BLaER1 treated with 17β-estradiol and CSF1 and Interleukin-3, amounts not matched to agents 10 nM and 100 nM (cell line): ENCODE measurements at regions not wholly inside any gene's neighbourhood (a gene's known extent, or its start where the extent isn't known, plus 50 kb on each side); places are given as distances from the start of the nearest gene placed in this dataset.
A peak's percentile ranks its signal among the peaks of the same experiment; 100 is the strongest.

Experiments
- H3K27ac ChIP-seq, 11 experiments: shearing (Covaris generic); formaldehyde crosslinking; 2 replicates each; pipeline ENCODE4 v1.8.1; 2022
- H3K27me3 ChIP-seq, 11 experiments: shearing (Covaris generic); formaldehyde crosslinking; 2 replicates each; pipeline ENCODE4 v1.8.1; 2022
- H3K36me3 ChIP-seq, 11 experiments: shearing (Covaris generic); formaldehyde crosslinking; 2 replicates each; pipeline ENCODE4 v1.8.1; 2022
- H3K4me1 ChIP-seq, 10 experiments: shearing (Covaris generic); formaldehyde crosslinking; 2 replicates each; pipeline ENCODE4 v1.8.1; 2022
- H3K4me2 ChIP-seq, 11 experiments: shearing (Covaris generic); formaldehyde crosslinking; 2 replicates each; pipeline ENCODE4 v1.8.1; 2022
- H3K4me3 ChIP-seq, 10 experiments: shearing (Covaris generic); formaldehyde crosslinking; 2 replicates each; pipeline ENCODE4 v1.8.1; 2022
- H3K9ac ChIP-seq, 11 experiments: shearing (Covaris generic); formaldehyde crosslinking; 2 replicates each; pipeline ENCODE4 v1.8.1; 2022
- H3K9me3 ChIP-seq, 11 experiments: shearing (Covaris generic); formaldehyde crosslinking; replicated peaks in 1 of 11; 2 replicates each; pipeline ENCODE4 v1.8.1; 2022
- H4K20me1 ChIP-seq, 11 experiments: shearing (Covaris generic); formaldehyde crosslinking; 2 replicates each; pipeline ENCODE4 v1.8.1; 2022
- Cebpa-rat ChIP-seq, 11 experiments: shearing (Covaris generic); IDR thresholded peaks; 2 replicates each; pipeline ENCODE4 v1.8.1; 2022

GRCh38 chr15:66928784-66929183, 136.6 kb upstream of the SMAD3 start:
- Histone ChIP-seq H4K20me1 (no peaks in the 10 kb centered on the region), H3K9ac (no peak overlapping the region), H3K4me3 (no peak overlapping the region), H3K4me2 (no peak overlapping the region), H3K27ac (no peak overlapping the region), H3K4me1 (peaks cover 9 to 14% (median 11%) of the 10 kb centered on the region in 10 experiments; a peak in 19 of 20 replicates), H3K9me3 (peaks cover 14 to 32% (median 22%) of the 10 kb centered on the region in 11 experiments), H3K36me3 (no peaks in the 10 kb centered on the region), H3K27me3 (no peaks in the 10 kb centered on the region)
- TF ChIP-seq Cebpa-rat (IDR thresholded peaks at IDR 0.05): no peak

DNA sequence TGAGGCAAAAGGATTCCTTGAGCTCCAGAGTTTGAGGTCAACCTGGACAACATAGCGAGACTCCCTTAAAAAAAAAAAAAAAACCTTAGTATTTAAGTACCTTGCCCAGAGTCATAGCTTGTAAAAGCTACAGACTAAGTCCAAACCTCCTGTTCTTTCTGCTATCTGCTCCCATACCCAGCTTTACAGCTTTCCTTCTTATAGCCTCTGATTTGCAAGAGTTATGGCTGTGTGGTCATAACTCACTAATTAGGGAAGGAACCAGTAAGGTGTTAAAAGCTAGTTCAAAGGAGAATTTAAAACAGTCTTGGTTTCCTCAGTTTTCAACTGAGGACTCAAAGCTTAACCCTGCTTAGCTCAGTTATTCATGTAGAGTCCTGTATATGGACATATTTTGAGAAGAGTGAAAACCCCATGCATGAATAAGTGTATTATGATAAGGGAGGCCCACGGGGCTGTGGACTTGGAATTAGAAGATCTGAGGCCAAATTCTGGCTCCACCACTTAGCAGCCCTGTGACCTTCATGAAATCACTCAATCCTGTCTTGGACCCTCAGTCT, 135.5 kb upstream of the SMAD3 start:
- Histone ChIP-seq H3K27ac (no peak overlapping the region), H4K20me1 (no peaks in the 10 kb centered on the region), H3K9ac (no peak overlapping the region), H3K36me3 (no peaks in the 10 kb centered on the region), H3K4me3 (no peak overlapping the region), H3K27me3 (no peaks in the 10 kb centered on the region), H3K9me3 (peaks cover 17 to 32% (median 24%) of the 10 kb centered on the region in 11 experiments), H3K4me2 (0 out of 22 replicates have a peak overlapping the region, but pooled peaks of 1 of the 11 experiments have one; percentile 1), H3K4me1 (peaks cover 9 to 18% (median 11%) of the 10 kb centered on the region in 10 experiments; a peak in 19 of 20 replicates)
- TF ChIP-seq Cebpa-rat (IDR thresholded peaks at IDR 0.05): no peak

GRCh38 chr15:66931768-66932633, 133.4 kb upstream of the SMAD3 start:
- no peaks in the 10 kb centered on the region for H3K27me3 ChIP-seq
- H3K4me2 ChIP-seq: peak overlapping the region; percentile 27 to 64 (median 43); a peak in 21 of 22 replicates
- H3K27ac ChIP-seq: no peak overlapping the region
- H3K9ac ChIP-seq: no peak overlapping the region
- no peaks in the 10 kb centered on the region for H3K36me3 ChIP-seq
- no peak overlapping the region for H3K4me3 ChIP-seq
- H3K4me1 ChIP-seq: peaks cover 24 to 38% (median 28%) of the 10 kb centered on the region in 10 experiments
- no peak for TF ChIP-seq Cebpa-rat (IDR thresholded peaks at IDR 0.05)
- H4K20me1 ChIP-seq: no peaks in the 10 kb centered on the region
- H3K9me3 ChIP-seq: peaks cover 17 to 27% (median 22%) of the 10 kb centered on the region in 11 experiments

DNA sequence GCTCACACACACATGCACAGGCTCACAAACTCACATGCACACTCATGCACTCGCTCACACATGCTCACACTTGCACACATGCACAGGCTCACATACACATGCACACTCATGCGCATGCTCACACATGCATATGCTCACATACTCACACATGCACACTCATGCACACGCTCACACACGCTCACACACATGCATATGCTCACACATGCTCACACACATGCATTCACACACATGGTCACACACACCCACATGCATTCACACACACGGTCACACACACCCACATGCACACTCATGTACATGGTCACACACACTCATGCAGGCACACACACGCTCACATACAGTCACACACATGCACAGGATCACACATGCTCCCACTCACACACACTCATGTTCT, 132.8 kb upstream of the SMAD3 start:
- Histone ChIP-seq H3K9ac (no peak overlapping the region), H3K36me3 (no peaks in the 10 kb centered on the region), H3K27me3 (no peaks in the 10 kb centered on the region), H3K27ac (no peak overlapping the region), H3K4me2 (peak overlapping the region in 10 of 11 experiments; percentile 28 to 64 (median 44); a peak in 16 of 22 replicates), H3K4me1 (peaks cover 24 to 38% (median 28%) of the 10 kb centered on the region in 10 experiments), H3K4me3 (no peak overlapping the region), H3K9me3 (peaks cover 17 to 33% (median 27%) of the 10 kb centered on the region in 11 experiments), H4K20me1 (no peaks in the 10 kb centered on the region)
- TF ChIP-seq Cebpa-rat (IDR thresholded peaks at IDR 0.05): no peak

GRCh38 chr15:66933932-66934867, 131.2 kb upstream of the SMAD3 start:
- Histone ChIP-seq H3K27me3 (no peaks in the 10 kb centered on the region), H3K9me3 (peaks cover 25 to 42% (median 35%) of the 10 kb centered on the region in 11 experiments), H3K27ac (no peak overlapping the region), H3K36me3 (no peaks in the 10 kb centered on the region), H4K20me1 (no peaks in the 10 kb centered on the region; a peak in 1 of 22 replicates), H3K4me2 (0 out of 22 replicates have a peak overlapping the region, but pooled peaks of 2 of the 11 experiments have one; percentile 6 to 22), H3K4me1 (peaks cover 24 to 40% (median 30%) of the 10 kb centered on the region in 10 experiments), H3K4me3 (no peak overlapping the region), H3K9ac (no peak overlapping the region)
- no peak for TF ChIP-seq Cebpa-rat (IDR thresholded peaks at IDR 0.05)

GRCh38 chr15:66934868-66935520, 130.4 kb upstream of the SMAD3 start:
- H3K27ac ChIP-seq: no peak overlapping the region
- no peak for TF ChIP-seq Cebpa-rat (IDR thresholded peaks at IDR 0.05)
- H3K4me1 ChIP-seq: peaks cover 24 to 48% (median 38%) of the 10 kb centered on the region in 10 experiments
- no peak overlapping the region for H3K9ac ChIP-seq
- H4K20me1 ChIP-seq: no peaks in the 10 kb centered on the region; a peak in 1 of 22 replicates
- no peak overlapping the region for H3K4me3 ChIP-seq
- no peaks in the 10 kb centered on the region for H3K27me3 ChIP-seq
- H3K4me2 ChIP-seq: peak overlapping the region in 6 of 11 experiments; percentile 6 to 92 (median 84); a peak in 9 of 22 replicates
- H3K36me3 ChIP-seq: no peaks in the 10 kb centered on the region
- H3K9me3 ChIP-seq: peaks cover 25 to 42% (median 35%) of the 10 kb centered on the region in 11 experiments

DNA sequence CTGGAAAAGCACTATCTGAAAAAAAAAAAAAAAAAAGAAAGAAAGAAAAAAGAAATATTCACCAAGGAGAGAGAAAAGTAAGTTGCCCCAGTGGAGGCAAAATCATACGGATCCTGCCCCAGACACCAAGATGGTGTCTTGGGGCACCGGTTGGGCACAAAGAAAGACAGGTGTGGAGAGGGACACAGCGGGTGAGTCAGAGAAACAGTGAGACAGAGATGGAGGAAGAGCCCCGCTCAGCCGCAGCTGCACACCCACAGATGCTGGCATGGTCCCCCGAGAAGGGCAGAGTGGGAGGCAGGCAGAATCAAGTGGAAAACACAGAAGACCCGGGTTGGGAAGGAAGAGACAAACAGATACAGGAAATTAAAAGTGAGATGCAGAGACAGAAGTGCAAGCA, 129.7 kb upstream of the SMAD3 start:
- Histone ChIP-seq H3K4me2 (peak overlapping the region; percentile 74 to 93 (median 90)), H3K9me3 (peaks cover 25 to 42% (median 35%) of the 10 kb centered on the region in 11 experiments), H3K4me1 (peaks cover 24 to 48% (median 39%) of the 10 kb centered on the region in 10 experiments), H3K4me3 (peak overlapping the region in 4 of 10 experiments; percentile 10 to 41 (median 26); a peak in 5 of 20 replicates), H3K27ac (peak overlapping the region in 7 of 11 experiments; percentile 27 to 66 (median 60); a peak in 12 of 22 replicates), H3K9ac (peak overlapping the region in 7 of 11 experiments; percentile 15 to 58 (median 49); a peak in 8 of 22 replicates), H3K27me3 (no peaks in the 10 kb centered on the region), H3K36me3 (no peaks in the 10 kb centered on the region), H4K20me1 (no peaks in the 10 kb centered on the region; a peak in 1 of 22 replicates)
- TF ChIP-seq Cebpa-rat (IDR thresholded peaks at IDR 0.05): no peak
